Vagina (tissue), 2 donors: ENCODE measurements at regions not wholly inside any gene's neighbourhood (a gene's known extent, or its start where the extent isn't known, plus 50 kb on each side); places are given as distances from the start of the nearest gene placed in this dataset.

Experiments used
- DNase-seq, 2 donors: peaks; one replicate each; pipeline ENCODE4 v3.0.0-alpha.2; 2017; ENCODE audit errors: extremely low spot score in 2 of 2
- H3K27ac ChIP-seq: fragments of 200-600 bp; sonication (generic); one replicate; pipeline ENCODE4 v1.5.1; 2019
- H3K27me3 ChIP-seq: fragments of 200-600 bp; sonication (generic); one replicate; pipeline ENCODE4 v1.5.1; 2019
- H3K36me3 ChIP-seq, 2 donors: fragments of 200-600 bp; sonication (generic); one replicate each; pipeline ENCODE4 v1.5.1; 2017 to 2019
- H3K4me1 ChIP-seq: fragments of 200-600 bp; sonication (generic); one replicate; pipeline ENCODE4 v1.5.1; 2019
- H3K4me3 ChIP-seq, 2 donors: fragments of 200-600 bp; sonication (generic); 1 replicate in 1 of 2; 2 replicates in 1 of 2; pipeline ENCODE4 v1.5.1; 2016 to 2019
- H3K9me3 ChIP-seq: fragments of 200-600 bp; sonication (generic); one replicate; pipeline ENCODE4 v1.5.1; 2019
- POLR2A ChIP-seq, 2 donors: fragments of 450-650 bp; IDR thresholded peaks; one replicate each; pipeline ENCODE4 v1.6.1; 2017; ENCODE audit warnings: antibody characterized with exemption in 2 of 2, mild to moderate bottlenecking in 2 of 2, moderate library complexity in 2 of 2
- POLR2AphosphoS5 ChIP-seq, 2 donors: sonication (generic); formaldehyde crosslinking; IDR thresholded peaks; one replicate each; pipeline ENCODE4 v1.9.0; 2017; ENCODE audit warnings: antibody characterized with exemption in 2 of 2, mild to moderate bottlenecking in 2 of 2, low read depth in 1 of 2; ENCODE audit not compliant: insufficient read depth in 1 of 2
- intact Hi-C: fragments of 100-400 bp; cut with DNase I; formaldehyde crosslinking; loops from one replicate; pipeline ENCODE4 v1.15.1; 2023
- TF ChIP-seq, protein P1 (sequence below), 3 experiments: fragments of 450-650 bp in 2 of 3; fragments of 200-600 bp in 1 of 3; sonication (generic) in 1 of 3; IDR thresholded peaks; one replicate each; pipeline ENCODE4 v1.5.1; 2017 to 2019; ENCODE audit warnings: antibody characterized with exemption in 3 of 3, mild to moderate bottlenecking in 2 of 3, moderate library complexity in 2 of 3

DNA sequence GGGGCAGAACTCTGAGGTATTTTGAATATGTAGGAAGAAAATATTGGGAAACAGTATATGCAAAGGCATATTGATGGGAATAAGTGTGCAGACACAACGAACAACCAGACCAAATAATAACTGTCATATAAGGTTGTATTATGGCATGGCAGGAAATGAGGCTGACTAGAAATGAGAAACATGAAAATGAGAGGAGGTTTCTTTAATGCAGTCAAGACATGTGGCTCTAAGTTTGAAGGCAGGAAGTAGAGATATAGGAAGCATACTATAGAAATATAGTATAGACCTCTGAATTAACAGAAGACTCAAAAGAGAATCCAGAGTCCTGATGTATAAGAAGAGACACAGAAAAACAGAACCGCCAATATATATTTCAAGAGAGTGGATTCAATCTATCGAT, 459.7 kb upstream of the PTCHD4 start:
- Histone ChIP-seq H3K4me3 (no peak overlapping the region), H3K36me3 (no peaks in the 10 kb centered on the region), H3K27me3 (no peaks in the 10 kb centered on the region), H3K9me3 (no peaks in the 10 kb centered on the region), H3K27ac (no peak overlapping the region), H3K4me1 (no peaks in the 10 kb centered on the region)
- TF ChIP-seq, protein P1, sequence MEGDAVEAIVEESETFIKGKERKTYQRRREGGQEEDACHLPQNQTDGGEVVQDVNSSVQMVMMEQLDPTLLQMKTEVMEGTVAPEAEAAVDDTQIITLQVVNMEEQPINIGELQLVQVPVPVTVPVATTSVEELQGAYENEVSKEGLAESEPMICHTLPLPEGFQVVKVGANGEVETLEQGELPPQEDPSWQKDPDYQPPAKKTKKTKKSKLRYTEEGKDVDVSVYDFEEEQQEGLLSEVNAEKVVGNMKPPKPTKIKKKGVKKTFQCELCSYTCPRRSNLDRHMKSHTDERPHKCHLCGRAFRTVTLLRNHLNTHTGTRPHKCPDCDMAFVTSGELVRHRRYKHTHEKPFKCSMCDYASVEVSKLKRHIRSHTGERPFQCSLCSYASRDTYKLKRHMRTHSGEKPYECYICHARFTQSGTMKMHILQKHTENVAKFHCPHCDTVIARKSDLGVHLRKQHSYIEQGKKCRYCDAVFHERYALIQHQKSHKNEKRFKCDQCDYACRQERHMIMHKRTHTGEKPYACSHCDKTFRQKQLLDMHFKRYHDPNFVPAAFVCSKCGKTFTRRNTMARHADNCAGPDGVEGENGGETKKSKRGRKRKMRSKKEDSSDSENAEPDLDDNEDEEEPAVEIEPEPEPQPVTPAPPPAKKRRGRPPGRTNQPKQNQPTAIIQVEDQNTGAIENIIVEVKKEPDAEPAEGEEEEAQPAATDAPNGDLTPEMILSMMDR (IDR thresholded peaks at IDR 0.05) = no peak
- TF ChIP-seq POLR2A (IDR thresholded peaks at IDR 0.05) = no peak
- TF ChIP-seq POLR2AphosphoS5 (IDR thresholded peaks at IDR 0.05; ENCODE audit: insufficient read depth in 1 of 2, low read depth in 1 of 2) = no peak
- no peak for DNase-seq
- intact Hi-C loops = no loop called here

DNA sequence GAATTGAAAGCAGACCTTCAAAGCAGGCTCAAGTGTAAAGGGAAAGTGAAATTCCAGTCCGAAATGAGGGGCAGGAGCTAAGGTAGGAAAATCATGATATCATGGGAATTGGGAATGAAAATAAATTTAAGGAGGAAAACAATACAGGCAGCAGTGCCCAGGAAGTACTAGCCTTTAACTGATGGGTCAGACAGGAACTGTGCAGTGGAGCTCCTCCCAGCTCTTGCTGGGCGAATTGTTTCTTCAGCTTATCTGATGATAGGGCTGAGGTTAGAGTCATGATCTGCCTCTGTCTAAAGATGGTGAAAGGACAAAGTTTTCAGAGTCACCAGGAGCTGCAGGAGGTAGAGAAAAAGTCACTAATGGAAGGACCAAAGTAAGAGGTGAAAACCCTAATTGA, 457.9 kb upstream of the PTCHD4 start:
- Histone ChIP-seq H3K4me3 (no peak overlapping the region), H3K27me3 (no peaks in the 10 kb centered on the region), H3K4me1 (no peaks in the 10 kb centered on the region), H3K36me3 (no peaks in the 10 kb centered on the region), H3K27ac (no peak overlapping the region), H3K9me3 (no peaks in the 10 kb centered on the region)
- TF ChIP-seq, protein P1 (IDR thresholded peaks at IDR 0.05) = no peak
- TF ChIP-seq POLR2AphosphoS5 (IDR thresholded peaks at IDR 0.05; ENCODE audit: insufficient read depth in 1 of 2, low read depth in 1 of 2) = no peak
- no peak for TF ChIP-seq POLR2A (IDR thresholded peaks at IDR 0.05)
- intact Hi-C loops = no loop called here
- no peak for DNase-seq

GRCh38 chr6:48567016-48567415, 456.0 kb upstream of the PTCHD4 start:
- intact Hi-C loops = no loop called here
- no peaks in the 10 kb centered on the region for H3K9me3 ChIP-seq
- H3K36me3 ChIP-seq = no peaks in the 10 kb centered on the region
- H3K27ac ChIP-seq = no peak overlapping the region
- no peak overlapping the region for H3K4me3 ChIP-seq
- no peaks in the 10 kb centered on the region for H3K27me3 ChIP-seq
- no peak for TF ChIP-seq POLR2AphosphoS5 (IDR thresholded peaks at IDR 0.05; ENCODE audit: insufficient read depth in 1 of 2, low read depth in 1 of 2)
- TF ChIP-seq POLR2A (IDR thresholded peaks at IDR 0.05) = no peak
- TF ChIP-seq, protein P1 (IDR thresholded peaks at IDR 0.05) = no peak
- no peaks in the 10 kb centered on the region for H3K4me1 ChIP-seq
- no peak for DNase-seq

DNA sequence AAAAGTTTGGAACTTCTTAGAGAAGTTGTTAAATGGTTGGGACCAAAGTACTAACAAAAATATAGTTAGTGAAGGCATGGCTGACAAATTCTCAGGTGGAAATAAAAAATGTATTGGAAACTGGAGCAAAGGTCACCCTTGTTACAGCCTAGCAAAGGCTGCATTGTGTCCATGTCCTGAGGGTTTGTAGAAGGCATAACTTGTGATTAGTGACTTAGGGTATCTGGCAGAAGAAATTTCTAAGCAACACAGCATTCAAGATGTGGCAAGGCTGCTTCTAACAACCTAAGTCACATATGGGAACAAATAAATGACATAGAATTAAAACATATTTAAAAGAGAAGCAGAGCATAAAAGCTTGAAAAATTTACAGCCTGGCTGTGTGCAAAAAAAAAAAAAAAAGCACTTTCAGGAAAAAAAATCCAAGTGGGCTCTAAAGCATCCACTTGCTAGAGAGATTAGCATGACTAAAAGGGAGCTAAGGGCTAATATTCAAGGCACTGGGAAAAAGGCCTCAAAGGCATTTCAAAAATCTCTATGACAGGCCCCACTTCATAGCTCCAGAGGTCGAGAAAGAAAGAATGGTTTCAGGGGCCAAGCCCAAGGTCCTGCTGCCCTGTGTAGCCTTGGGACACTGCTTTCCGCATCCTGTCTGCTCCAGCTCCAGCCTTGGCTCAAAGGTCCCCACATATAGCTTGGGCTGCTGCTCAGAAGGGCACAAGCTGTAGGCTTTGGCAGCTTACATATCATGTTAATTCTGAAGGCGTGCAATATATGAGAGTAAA, 453.2 kb upstream of the PTCHD4 start:
- Histone ChIP-seq H3K27me3 (no peaks in the 10 kb centered on the region), H3K27ac (no peak overlapping the region), H3K4me3 (no peak overlapping the region), H3K36me3 (no peaks in the 10 kb centered on the region), H3K9me3 (no peaks in the 10 kb centered on the region), H3K4me1 (no peaks in the 10 kb centered on the region)
- intact Hi-C loops = no loop called here
- TF ChIP-seq, protein P1 (IDR thresholded peaks at IDR 0.05) = no peak
- TF ChIP-seq POLR2A (IDR thresholded peaks at IDR 0.05) (no peak), POLR2AphosphoS5 (IDR thresholded peaks at IDR 0.05; ENCODE audit: insufficient read depth in 1 of 2, low read depth in 1 of 2) (no peak)
- no peak for DNase-seq

GRCh38 chr6:48563433-48563832, 452.4 kb upstream of the PTCHD4 start:
- Histone ChIP-seq H3K4me3 (no peak overlapping the region), H3K9me3 (no peaks in the 10 kb centered on the region), H3K27me3 (no peaks in the 10 kb centered on the region), H3K27ac (no peak overlapping the region), H3K36me3 (no peaks in the 10 kb centered on the region), H3K4me1 (no peaks in the 10 kb centered on the region)
- no peak for DNase-seq
- TF ChIP-seq POLR2A (IDR thresholded peaks at IDR 0.05) = no peak
- TF ChIP-seq, protein P1 (IDR thresholded peaks at IDR 0.05) = no peak
- intact Hi-C loops = no loop called here
